Smooth muscle cell (in vitro differentiated cells): ENCODE measurements at regions not wholly inside any gene's neighbourhood (a gene's known extent, or its start where the extent isn't known, plus 50 kb on each side); places are given as distances from the start of the nearest gene placed in this dataset.

Experiments used
- DNase-seq: peaks from one replicate; lab custom pipeline; 2025; ENCODE audit not compliant: unreplicated experiment; lab: John Stamatoyannopoulos, UW
- H2AFZ ChIP-seq: fragments of 200-600 bp; sonication (generic); 2 replicates; pipeline ENCODE4 v1.6.0; 2016; ENCODE audit warnings: antibody characterized with exemption, low read depth, mild to moderate bottlenecking
- H3F3A ChIP-seq: fragments of 200-600 bp; sonication (generic); 2 replicates; pipeline ENCODE4 v1.6.0; 2017; ENCODE audit warnings: antibody characterized with exemption, low read depth
- H3K27ac ChIP-seq: fragments of 200-600 bp; sonication (generic); 2 replicates; pipeline ENCODE4 v1.5.1; 2016; ENCODE audit warnings: low read depth, mild to moderate bottlenecking
- H3K27me3 ChIP-seq: fragments of 200-600 bp; sonication (generic); 2 replicates; pipeline ENCODE4 v1.6.1; 2016; ENCODE audit warnings: low read depth, mild to moderate bottlenecking
- H3K36me3 ChIP-seq: fragments of 200-600 bp; sonication (generic); 2 replicates; pipeline ENCODE4 v1.5.1; 2016; ENCODE audit warnings: low read depth
- H3K4me1 ChIP-seq: fragments of 200-600 bp; sonication (generic); 2 replicates; pipeline ENCODE4 v1.5.1; 2016; ENCODE audit warnings: low read depth
- H3K4me2 ChIP-seq: fragments of 200-600 bp; sonication (generic); 2 replicates; pipeline ENCODE4 v1.6.0; 2016; ENCODE audit warnings: mild to moderate bottlenecking
- H3K4me3 ChIP-seq: fragments of 200-600 bp; sonication (generic); 2 replicates; pipeline ENCODE4 v1.5.1; 2016; ENCODE audit warnings: mild to moderate bottlenecking
- H3K79me2 ChIP-seq: fragments of 200-600 bp; sonication (generic); 2 replicates; pipeline ENCODE4 v1.6.0; 2016; ENCODE audit warnings: low read depth, mild to moderate bottlenecking
- H3K9ac ChIP-seq: fragments of 200-600 bp; sonication (generic); 2 replicates; pipeline ENCODE4 v1.6.0; 2016; ENCODE audit warnings: low read depth
- H3K9me3 ChIP-seq: fragments of 200-600 bp; sonication (generic); replicated peaks from 2 replicates; pipeline ENCODE4 v1.5.1; 2016; ENCODE audit warnings: low read depth
- H4K20me1 ChIP-seq: fragments of 200-600 bp; sonication (generic); 2 replicates; pipeline ENCODE4 v1.6.0; 2016; ENCODE audit warnings: low read depth
- WGBS: methylation state at CpG from one replicate; pipeline ENCODE4 v1.1.7; 2016; ENCODE audit warnings: low lambda C conversion rate; 5-methylcytosine and 5-hydroxymethylcytosine counted together
- TF ChIP-seq, protein P1 (sequence below): fragments of 200-600 bp; sonication (generic); IDR thresholded peaks from 2 replicates; pipeline ENCODE4 v1.5.1; 2017; ENCODE audit warnings: borderline replicate concordance, mild to moderate bottlenecking, antibody characterized with exemption; ENCODE audit not compliant: insufficient read depth, poor library complexity, severe bottlenecking

DNA sequence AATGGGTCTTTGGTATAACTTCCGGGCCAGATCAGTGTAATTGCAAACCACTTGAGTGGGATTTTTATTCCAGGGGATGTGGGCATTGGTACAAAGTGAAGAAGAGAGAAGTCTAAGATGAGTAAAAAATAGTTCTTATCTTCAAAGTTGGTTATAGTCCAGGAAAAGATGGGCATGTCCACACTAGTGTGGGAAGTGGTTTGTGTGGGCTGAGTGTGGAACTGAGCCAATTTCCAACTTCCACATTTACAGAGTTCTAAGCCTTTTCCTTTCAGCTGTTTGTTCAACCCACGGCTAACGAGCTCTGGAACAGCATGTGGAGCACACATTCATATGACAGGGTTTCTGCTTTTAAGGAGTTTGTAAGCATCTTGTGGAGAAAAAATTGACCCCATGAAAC lies 72.3 kb upstream of the IFNGR1 start:
- H3F3A ChIP-seq, result no peaks in the 10 kb centered on the region
- H3K4me1 ChIP-seq, result no peaks in the 10 kb centered on the region
- no peak for DNase-seq
- H3K27me3 ChIP-seq, result no peaks in the 10 kb centered on the region
- no peaks in the 10 kb centered on the region for H4K20me1 ChIP-seq
- H3K4me2 ChIP-seq, result no peak overlapping the region
- H3K36me3 ChIP-seq, result no peaks in the 10 kb centered on the region
- no peak overlapping the region for H3K4me3 ChIP-seq
- H3K9me3 ChIP-seq, result no peaks in the 10 kb centered on the region
- 37% methylated on average over 3 of the region's 3 CpGs for WGBS
- no peak overlapping the region for H3K27ac ChIP-seq
- no peaks in the 10 kb centered on the region for H3K79me2 ChIP-seq
- H2AFZ ChIP-seq, result peak overlapping the region; percentile 69
- H3K9ac ChIP-seq, result no peak overlapping the region
- TF ChIP-seq, protein P1, sequence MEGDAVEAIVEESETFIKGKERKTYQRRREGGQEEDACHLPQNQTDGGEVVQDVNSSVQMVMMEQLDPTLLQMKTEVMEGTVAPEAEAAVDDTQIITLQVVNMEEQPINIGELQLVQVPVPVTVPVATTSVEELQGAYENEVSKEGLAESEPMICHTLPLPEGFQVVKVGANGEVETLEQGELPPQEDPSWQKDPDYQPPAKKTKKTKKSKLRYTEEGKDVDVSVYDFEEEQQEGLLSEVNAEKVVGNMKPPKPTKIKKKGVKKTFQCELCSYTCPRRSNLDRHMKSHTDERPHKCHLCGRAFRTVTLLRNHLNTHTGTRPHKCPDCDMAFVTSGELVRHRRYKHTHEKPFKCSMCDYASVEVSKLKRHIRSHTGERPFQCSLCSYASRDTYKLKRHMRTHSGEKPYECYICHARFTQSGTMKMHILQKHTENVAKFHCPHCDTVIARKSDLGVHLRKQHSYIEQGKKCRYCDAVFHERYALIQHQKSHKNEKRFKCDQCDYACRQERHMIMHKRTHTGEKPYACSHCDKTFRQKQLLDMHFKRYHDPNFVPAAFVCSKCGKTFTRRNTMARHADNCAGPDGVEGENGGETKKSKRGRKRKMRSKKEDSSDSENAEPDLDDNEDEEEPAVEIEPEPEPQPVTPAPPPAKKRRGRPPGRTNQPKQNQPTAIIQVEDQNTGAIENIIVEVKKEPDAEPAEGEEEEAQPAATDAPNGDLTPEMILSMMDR, result no peak

DNA sequence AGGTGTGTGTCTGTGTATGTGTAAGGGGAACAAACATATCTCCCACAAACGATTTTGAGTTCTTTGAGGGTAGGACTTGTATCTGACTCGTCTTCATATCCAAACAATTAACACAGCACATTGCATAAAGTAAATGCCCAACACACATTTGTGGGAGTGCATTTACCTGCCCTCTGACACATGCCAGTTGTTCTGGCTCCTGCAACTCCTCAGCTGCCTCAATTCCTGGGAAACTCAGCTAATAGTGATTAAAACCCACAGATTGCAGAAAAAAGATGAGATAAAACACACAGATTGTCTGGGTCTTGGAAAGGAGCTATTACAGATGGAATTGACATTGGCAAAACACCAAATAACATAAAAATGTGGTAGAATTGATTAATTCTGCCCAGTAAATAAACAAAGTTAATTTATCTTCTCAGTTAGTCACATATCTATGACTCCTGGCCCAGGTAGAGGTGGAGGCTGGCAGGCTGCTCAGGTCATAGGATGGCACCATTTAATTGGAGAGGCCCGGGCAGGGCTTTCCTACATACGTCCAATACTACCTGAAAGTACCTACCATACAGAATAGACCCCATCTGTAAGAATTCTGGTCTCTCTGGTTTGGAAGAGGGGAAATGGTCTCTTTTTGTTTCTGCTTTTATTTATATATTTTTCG lies 71.5 kb upstream of the IFNGR1 start:
- Histone ChIP-seq H2AFZ (no peak overlapping the region), H3K4me1 (no peaks in the 10 kb centered on the region), H3K27ac (no peak overlapping the region), H3K4me3 (no peak overlapping the region), H3K4me2 (no peak overlapping the region), H3K9me3 (no peaks in the 10 kb centered on the region), H3K27me3 (no peaks in the 10 kb centered on the region), H3F3A (no peaks in the 10 kb centered on the region), H3K36me3 (no peaks in the 10 kb centered on the region), H4K20me1 (no peaks in the 10 kb centered on the region), H3K79me2 (no peaks in the 10 kb centered on the region), H3K9ac (no peak overlapping the region)
- TF ChIP-seq, protein P1, result no peak
- 91% methylated on average over 5 of the region's 5 CpGs for WGBS
- no peak for DNase-seq

DNA sequence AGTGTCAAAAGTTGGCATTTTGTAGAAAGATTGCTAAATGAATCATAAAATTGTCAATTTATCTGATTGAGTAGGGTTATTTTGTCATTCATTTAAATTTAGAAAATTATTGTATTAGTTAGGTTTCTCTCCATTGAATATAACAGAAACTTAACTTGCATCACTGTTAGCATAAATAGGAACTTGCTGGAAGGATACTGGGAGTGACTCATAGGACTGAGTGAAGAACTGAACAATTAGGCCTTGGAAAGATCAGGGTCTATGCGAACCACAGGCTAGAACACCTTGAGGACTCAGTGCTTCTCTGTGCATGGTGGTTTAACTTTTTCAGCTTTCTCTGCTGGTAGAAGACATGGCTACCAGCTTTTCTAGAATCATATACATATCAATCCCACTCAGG lies 67.7 kb upstream of the IFNGR1 start:
- no peaks in the 10 kb centered on the region for H3K27me3 ChIP-seq
- H3F3A ChIP-seq, result no peaks in the 10 kb centered on the region
- no peak overlapping the region for H2AFZ ChIP-seq
- no peak overlapping the region for H3K4me3 ChIP-seq
- H3K4me1 ChIP-seq, result no peaks in the 10 kb centered on the region
- H3K36me3 ChIP-seq, result no peaks in the 10 kb centered on the region
- 91% methylated on average over 1 of the region's 1 CpG for WGBS
- no peak overlapping the region for H3K4me2 ChIP-seq
- no peaks in the 10 kb centered on the region for H3K79me2 ChIP-seq
- no peaks in the 10 kb centered on the region for H3K9me3 ChIP-seq
- H4K20me1 ChIP-seq, result no peaks in the 10 kb centered on the region
- H3K27ac ChIP-seq, result no peak overlapping the region
- no peak for DNase-seq
- no peak overlapping the region for H3K9ac ChIP-seq
- TF ChIP-seq, protein P1, result no peak

DNA sequence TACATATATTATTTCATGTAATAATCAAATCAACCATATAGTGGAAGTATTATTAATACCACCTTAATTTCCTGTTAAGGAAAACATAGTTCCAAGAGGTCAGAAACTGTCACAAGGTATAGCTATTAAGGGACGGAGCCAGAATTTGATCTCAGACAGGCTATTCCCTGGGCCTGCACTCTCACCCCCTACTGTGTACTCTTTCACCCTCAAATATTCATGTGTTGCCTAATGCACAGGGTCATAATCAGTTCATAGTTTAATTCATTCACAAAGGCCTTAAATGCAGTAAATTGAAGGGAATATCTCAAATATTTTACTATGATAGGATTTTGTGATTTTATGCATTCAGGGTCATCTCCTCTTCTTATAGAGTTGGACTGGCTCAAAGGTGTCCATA lies 67.2 kb upstream of the IFNGR1 start:
- Histone ChIP-seq H2AFZ (no peak overlapping the region), H3K4me3 (no peak overlapping the region), H3F3A (no peaks in the 10 kb centered on the region), H3K9me3 (no peaks in the 10 kb centered on the region), H3K27me3 (no peaks in the 10 kb centered on the region), H3K4me2 (no peak overlapping the region), H3K4me1 (no peaks in the 10 kb centered on the region), H3K9ac (no peak overlapping the region), H3K36me3 (no peaks in the 10 kb centered on the region), H4K20me1 (no peaks in the 10 kb centered on the region), H3K79me2 (no peaks in the 10 kb centered on the region), H3K27ac (no peak overlapping the region)
- TF ChIP-seq, protein P1, result no peak
- 94% methylated on average over 1 of the region's 1 CpG for WGBS
- no peak for DNase-seq
